ENCODE measurements at regions not wholly inside any gene's neighbourhood (a gene's known extent, or its start where the extent isn't known, plus 50 kb on each side); places are given as distances from the start of the nearest gene placed in this dataset.

GRCh38 chr15:95647531-95648277, 682.8 kb upstream of the NR2F2 start:
- no peak for DNase-seq (ENCODE audit: insufficient read length, low spot score)
- no peak for FAIRE-seq

GRCh38 chr15:95653361-95653805, 677.1 kb upstream of the NR2F2 start:
- FAIRE-seq: no peak
- DNase-seq (ENCODE audit: insufficient read length, low spot score): no peak

- no peak for FAIRE-seq
- DNase-seq (ENCODE audit: insufficient read length, low spot score): no peak
Measured at GRCh38 chr15:95655089-95655607, 675.4 kb upstream of the NR2F2 start.

GRCh38 chr15:95656595-95656994, 673.9 kb upstream of the NR2F2 start:
- no peak for FAIRE-seq

GRCh38 chr15:95658799-95659198, 671.7 kb upstream of the NR2F2 start:
- FAIRE-seq (no peak), DNase-seq (ENCODE audit: insufficient read length, low spot score) (no peak)

More at GRCh38 chr15:95656595-95656994, 673.9 kb upstream of the NR2F2 start:
- no peak for DNase-seq (ENCODE audit: insufficient read length, low spot score)

- DNase-seq (ENCODE audit: insufficient read length, low spot score): no peak
- FAIRE-seq: no peak
Measured at GRCh38 chr15:95659656-95660055, 670.8 kb upstream of the NR2F2 start.

- FAIRE-seq: no peak
- no peak for DNase-seq (ENCODE audit: insufficient read length, low spot score)
Measured at GRCh38 chr15:95662638-95663037, 667.9 kb upstream of the NR2F2 start.

GRCh38 chr15:95663156-95664100, 667.1 kb upstream of the NR2F2 start:
- FAIRE-seq (no peak), DNase-seq (ENCODE audit: insufficient read length, low spot score) (no peak)

GRCh38 chr15:95664450-95664849, 666.0 kb upstream of the NR2F2 start:
- no peak for FAIRE-seq
- no peak for DNase-seq (ENCODE audit: insufficient read length, low spot score)

- FAIRE-seq: peak; percentile 70
- peak; percentile 8 for DNase-seq (ENCODE audit: insufficient read length, low spot score)
Measured at GRCh38 chr15:95669146-95669922, 661.2 kb upstream of the NR2F2 start.

GRCh38 chr15:95674031-95674430, 656.5 kb upstream of the NR2F2 start:
- no peak for FAIRE-seq

GRCh38 chr15:95676500-95676899, 654.0 kb upstream of the NR2F2 start:
- DNase-seq (ENCODE audit: insufficient read length, low spot score): no peak
- no peak for FAIRE-seq

More at GRCh38 chr15:95674031-95674430, 656.5 kb upstream of the NR2F2 start:
- DNase-seq (ENCODE audit: insufficient read length, low spot score): no peak

GRCh38 chr15:95679847-95680582, 650.5 kb upstream of the NR2F2 start:
- DNase-seq (ENCODE audit: insufficient read length, low spot score) (no peak), FAIRE-seq (no peak)

- DNase-seq (ENCODE audit: insufficient read length, low spot score): no peak
- no peak for FAIRE-seq
Measured at GRCh38 chr15:95680728-95681127, 649.8 kb upstream of the NR2F2 start.

GRCh38 chr15:95681836-95682544, 648.5 kb upstream of the NR2F2 start:
- DNase-seq (ENCODE audit: insufficient read length, low spot score) (no peak), FAIRE-seq (no peak)

GRCh38 chr15:95684126-95684525, 646.4 kb upstream of the NR2F2 start:
- DNase-seq (ENCODE audit: insufficient read length, low spot score): no peak
- no peak for FAIRE-seq

- no peak for FAIRE-seq
- DNase-seq (ENCODE audit: insufficient read length, low spot score): peak; percentile 45
Measured at GRCh38 chr15:95684693-95685115, 645.8 kb upstream of the NR2F2 start.

- DNase-seq (ENCODE audit: insufficient read length, low spot score) (no peak), FAIRE-seq (no peak)
Measured at GRCh38 chr15:95687061-95687460, 643.4 kb upstream of the NR2F2 start.

GRCh38 chr15:95687686-95688085, 642.8 kb upstream of the NR2F2 start:
- FAIRE-seq (no peak), DNase-seq (ENCODE audit: insufficient read length, low spot score) (no peak)
